HG03135 (cell line): ENCODE measurements at regions not wholly inside any gene's neighbourhood (a gene's known extent, or its start where the extent isn't known, plus 50 kb on each side); places are given as distances from the start of the nearest gene placed in this dataset.
"Not testable (repeated sequence)": the region's sequence is repeated elsewhere in the genome, so short reads cannot be mapped to it uniquely, and the experiment has no call there.

Experiments used
- ATAC-seq: cut with Tn5 transposase; IDR thresholded peaks from one replicate; pipeline ENCODE4 v1.9.1; 2021; ENCODE audit warnings: mild to moderate bottlenecking, moderate library complexity; ENCODE audit not compliant: unreplicated experiment

DNA sequence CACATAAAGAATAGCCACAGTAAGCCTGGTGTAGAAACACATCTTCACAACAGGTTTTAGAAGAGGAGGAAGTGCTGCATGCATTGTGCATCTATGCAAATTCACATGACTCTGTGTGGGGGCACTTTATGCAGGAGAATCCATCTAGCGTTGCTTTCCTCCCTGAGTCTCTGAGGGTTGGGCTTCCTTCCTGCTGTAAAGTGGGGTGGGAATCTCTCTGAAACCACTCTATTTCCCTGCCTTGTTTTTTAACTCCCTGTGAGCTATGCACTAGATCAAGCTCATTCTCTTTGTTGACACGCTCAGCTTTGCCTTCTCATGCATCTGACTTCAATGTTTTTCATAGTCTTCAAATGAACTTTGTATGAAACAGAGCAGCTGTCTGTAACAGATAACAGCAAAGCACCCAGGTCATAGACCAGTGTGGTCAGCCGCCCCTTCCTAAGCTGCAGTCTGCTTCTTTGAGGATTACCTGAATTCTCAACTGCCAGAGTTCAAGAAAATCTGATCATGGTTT is 102.7 kb upstream of the DPH5 start:
- ATAC-seq = peak; percentile 90

DNA sequence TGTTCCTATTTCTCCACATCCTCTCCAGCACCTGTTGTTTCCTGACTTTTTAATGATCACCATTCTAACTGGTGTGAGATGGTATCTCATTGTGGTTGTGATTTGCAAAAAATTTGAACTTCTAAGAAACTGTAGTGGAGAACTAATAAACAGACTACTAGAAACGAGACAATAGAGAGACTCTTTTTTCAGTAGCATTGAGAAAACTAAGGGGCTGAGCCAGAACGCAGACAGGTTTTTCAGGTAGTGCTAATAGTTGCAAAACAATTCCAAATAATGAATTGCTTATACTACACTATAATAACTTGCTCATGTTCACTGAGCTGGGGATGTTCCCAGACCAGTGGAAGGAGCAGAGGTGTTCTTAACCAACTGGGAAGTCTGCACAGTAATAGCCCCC is 98.8 kb upstream of the DPH5 start:
- ATAC-seq = no peak

DNA sequence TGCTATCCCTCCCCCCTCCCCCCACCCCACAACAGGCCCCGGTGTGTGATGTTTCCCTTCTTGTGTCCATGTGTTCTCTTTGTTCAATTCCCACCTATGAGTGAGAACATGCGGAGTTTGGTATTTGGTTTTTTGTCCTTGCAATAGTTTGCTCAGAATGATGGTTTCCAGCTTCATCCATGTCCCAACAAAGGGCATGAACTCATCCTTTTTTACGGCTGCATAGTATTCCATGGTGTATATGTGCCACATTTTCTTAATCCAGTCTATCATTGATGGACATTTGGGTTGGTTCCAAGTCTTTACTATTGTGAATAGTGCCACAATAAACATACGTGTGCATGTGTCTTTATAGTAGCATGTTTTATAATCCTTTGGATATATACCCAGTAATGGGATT is 98.3 kb upstream of the DPH5 start:
- not testable (repeated sequence) for ATAC-seq

DNA sequence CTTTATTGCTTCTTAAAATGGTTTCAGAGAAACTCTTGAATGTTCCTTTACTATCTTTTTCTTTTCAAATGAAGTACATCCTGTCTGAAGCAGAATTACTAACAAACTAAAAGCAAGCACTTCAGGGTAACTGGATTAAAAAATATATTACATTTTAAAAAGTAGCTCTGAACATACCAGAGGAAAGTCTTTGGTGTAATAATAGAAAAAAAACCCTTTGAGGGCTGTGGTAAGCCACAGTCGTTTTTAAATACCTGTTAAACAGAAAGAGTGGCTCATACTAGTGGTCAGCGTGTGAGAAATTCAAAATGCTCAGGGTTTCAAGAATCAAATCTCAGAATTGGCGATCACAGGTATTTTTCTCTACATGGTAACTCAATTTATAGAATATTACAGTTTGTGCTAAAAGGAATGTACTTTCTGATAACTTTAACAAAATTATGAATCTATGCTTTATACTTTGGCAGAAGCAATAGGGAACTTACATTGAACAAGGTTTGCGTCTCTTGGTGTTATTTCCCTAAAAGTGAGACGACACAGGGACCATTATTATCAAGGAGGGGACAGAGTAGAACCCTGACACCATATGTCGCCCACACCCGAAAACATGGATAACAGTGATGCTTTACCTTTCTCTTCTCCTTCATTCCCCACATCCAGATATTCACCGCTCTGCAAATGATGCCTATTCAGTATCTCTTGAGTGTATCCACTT is 97.0 kb upstream of the DPH5 start:
- ATAC-seq = peak; percentile 95

- ATAC-seq = no peak
Measured at GRCh38 chr1:101121975-101122374, 96.4 kb upstream of the DPH5 start.

DNA sequence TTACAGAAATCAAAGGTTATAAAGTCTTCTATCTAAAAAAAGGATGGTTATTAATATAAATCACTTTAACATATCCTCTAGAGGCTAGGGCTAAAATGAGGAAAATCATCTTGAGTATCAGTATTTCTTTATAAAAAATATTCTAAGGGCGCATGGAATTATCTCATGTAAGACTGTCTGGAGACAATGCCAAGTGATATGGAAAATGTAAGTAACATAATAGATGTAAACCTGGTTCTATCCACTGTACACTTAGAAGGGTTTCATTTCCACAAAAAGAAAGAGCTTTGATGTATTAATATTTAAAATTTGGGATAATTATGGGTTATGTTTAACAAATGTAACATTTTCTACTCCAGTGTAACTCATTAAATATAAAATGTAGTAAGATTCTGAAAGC is 95.9 kb upstream of the DPH5 start:
- ATAC-seq = no peak

- ATAC-seq = no peak
Measured at GRCh38 chr1:101120868-101121267, 95.3 kb upstream of the DPH5 start.

DNA sequence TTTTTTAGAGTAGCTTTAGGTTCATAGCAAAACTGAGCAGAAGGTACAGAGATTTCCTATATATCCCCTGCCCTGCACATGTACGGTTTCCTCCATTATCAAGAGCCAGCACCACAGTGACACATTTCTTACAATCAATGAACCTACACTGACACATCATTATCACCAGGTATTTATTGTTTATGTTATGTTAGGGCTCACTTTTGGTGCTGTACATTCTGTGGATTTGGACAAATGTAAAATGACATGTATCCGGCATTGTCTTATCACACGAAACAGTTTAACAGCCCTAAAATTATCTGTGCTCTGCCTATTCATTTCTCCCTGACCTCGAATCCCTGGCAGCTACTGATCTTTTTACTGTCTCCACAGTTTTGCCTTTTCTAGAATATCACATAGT is 93.7 kb upstream of the DPH5 start:
- no peak for ATAC-seq

- ATAC-seq = no peak
Measured at GRCh38 chr1:101116006-101116405, 90.4 kb upstream of the DPH5 start.

GRCh38 chr1:101115112-101115511 is 89.5 kb upstream of the DPH5 start:
- ATAC-seq = no peak

DNA sequence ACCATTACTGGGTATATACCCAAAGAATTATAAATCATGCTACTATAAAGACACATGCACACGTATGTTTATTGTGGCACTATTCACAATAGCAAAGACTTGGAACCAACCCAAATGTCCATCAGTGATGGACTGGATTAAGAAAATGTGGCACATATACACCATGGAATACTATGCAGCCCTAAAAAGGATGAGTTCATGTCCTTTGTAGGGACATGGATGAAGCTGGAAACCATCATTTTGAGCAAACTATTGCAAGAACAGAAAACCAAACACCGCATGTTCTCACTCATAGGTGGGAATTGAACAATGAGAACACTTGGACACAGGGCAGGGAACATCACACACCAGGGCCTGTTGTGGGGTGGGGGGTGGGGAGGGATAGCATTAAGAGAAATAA is 88.5 kb upstream of the DPH5 start:
- ATAC-seq = not testable (repeated sequence)

- peak; percentile 97 for ATAC-seq
Measured at GRCh38 chr1:101112051-101112780, 86.6 kb upstream of the DPH5 start.

- ATAC-seq = no peak
Measured at GRCh38 chr1:101111461-101111860, 85.9 kb upstream of the DPH5 start.

- no peak for ATAC-seq
Measured at GRCh38 chr1:101109791-101110190, 84.2 kb upstream of the DPH5 start.

DNA sequence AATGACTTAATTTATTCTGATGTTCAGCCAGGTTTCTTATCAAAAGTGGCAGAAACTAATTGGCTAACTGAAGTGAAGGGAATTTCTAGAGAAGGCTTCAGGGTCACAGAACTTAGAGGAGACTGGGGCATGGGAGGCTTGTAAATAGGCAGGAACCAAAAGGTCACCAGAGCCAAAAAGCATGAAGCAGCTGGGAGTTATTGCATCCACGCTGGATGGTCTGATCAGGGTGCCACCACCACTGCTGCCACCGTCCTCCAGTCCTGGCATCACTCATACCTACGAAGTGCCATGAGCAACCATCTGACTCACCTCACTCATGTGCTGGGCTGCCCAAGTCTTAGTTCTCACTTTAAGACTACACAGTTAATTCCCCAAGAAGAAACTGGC is 82.5 kb upstream of the DPH5 start:
- no peak for ATAC-seq

GRCh38 chr1:101107496-101108110 is 82.0 kb upstream of the DPH5 start:
- ATAC-seq = no peak

DNA sequence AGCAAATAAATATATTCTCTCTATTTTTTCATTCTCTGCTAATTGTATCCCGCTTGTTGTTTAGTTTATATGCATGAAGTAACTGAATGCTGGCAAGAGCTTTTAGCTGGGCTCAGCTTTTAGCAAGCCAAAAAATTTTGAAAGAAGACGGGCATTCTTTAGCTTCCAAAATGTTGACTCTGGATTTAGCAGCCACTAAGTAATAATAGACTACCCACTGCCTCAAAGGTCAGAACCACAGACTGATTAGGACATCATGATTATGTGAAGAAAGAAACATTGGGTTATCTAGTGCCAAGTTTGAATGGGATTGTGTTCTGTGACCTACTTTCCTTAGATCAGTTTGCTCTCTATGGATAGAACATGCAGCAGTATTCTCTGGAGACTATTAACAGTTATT is 80.3 kb upstream of the DPH5 start:
- no peak for ATAC-seq

GRCh38 chr1:101102426-101103156 is 77.0 kb upstream of the DPH5 start:
- no peak for ATAC-seq

DNA sequence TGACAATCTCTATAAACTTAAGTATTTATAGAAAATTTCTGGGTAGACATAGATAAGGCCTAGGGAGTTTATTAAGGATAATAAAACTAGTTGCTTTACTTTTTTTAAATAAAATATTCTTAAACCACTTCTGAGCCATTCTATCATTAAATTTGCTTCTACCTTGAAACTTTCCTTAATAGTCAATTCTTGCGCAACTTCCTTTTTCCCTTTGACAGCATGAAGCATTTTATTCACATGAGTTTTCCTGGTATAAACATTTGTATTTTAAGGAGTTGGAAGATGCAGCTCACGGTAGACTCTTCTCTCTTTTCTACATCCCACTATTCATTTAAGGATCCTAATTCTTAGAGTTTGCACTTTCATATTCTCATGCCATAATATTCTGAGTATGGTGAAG is 75.8 kb upstream of the DPH5 start:
- no peak for ATAC-seq

- no peak for ATAC-seq
Measured at GRCh38 chr1:101100674-101101073, 75.1 kb upstream of the DPH5 start.

- ATAC-seq = no peak
Measured at GRCh38 chr1:101098907-101099306, 73.3 kb upstream of the DPH5 start.
